ENCODE measurements at regions not wholly inside any gene's neighbourhood (a gene's known extent, or its start where the extent isn't known, plus 50 kb on each side); places are given as distances from the start of the nearest gene placed in this dataset.

DNA sequence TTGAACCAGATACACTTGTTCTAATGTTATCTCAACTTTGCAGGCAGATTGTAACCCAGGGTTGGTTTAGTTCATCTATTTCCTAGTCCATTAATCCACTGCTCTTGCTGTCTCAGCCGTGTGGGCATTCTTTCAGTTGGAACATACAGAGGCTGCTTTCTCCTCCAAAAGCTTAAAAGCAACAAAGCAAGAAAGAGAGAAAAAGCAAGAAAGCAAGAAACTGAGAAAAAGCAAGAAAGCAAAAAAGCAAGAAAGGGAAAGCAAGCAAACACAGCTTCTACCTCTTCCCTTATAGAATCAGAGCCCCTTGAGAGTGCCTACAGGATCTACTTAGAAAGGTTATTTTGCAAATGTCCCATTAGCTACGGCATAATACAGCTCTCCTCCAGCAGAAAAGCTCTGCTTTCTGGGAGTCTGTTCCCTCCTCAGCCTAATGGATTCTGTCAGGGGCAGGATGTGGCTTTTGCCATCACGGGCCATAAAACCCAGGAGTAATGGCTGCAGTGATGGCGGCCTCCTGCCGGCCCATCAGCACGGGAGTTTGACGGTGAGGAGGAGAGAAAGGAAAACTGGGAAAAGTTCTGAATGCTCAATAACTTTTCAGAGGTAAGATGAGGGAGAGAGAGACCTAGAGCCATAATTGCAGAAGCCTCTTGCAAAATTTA is 156.8 kb upstream of the JARID2 start:
- TF ChIP-seq OSR1 (CRISPR knock-in tag; IDR thresholded peaks at IDR 0.05) (no peak), ZFP30 (CRISPR knock-in tag; IDR thresholded peaks at IDR 0.05) (no peak), TOX (CRISPR knock-in tag; IDR thresholded peaks at IDR 0.05; ENCODE audit: borderline replicate concordance) (no peak), ARNTL (CRISPR knock-in tag; IDR thresholded peaks at IDR 0.05; ENCODE audit: borderline replicate concordance, low read depth) (no peak), ZFP3 (CRISPR knock-in tag; IDR thresholded peaks at IDR 0.05) (no peak), ZNF8 (CRISPR knock-in tag; IDR thresholded peaks at IDR 0.05) (no peak), ISL1 (CRISPR knock-in tag; IDR thresholded peaks at IDR 0.05) (no peak), GLIS3 (CRISPR knock-in tag; IDR thresholded peaks at IDR 0.05) (no peak), ESRRG (CRISPR knock-in tag; IDR thresholded peaks at IDR 0.05) (no peak), ZNF70 (CRISPR knock-in tag; IDR thresholded peaks at IDR 0.05) (no peak)
- TF ChIP-seq, protein P1, sequence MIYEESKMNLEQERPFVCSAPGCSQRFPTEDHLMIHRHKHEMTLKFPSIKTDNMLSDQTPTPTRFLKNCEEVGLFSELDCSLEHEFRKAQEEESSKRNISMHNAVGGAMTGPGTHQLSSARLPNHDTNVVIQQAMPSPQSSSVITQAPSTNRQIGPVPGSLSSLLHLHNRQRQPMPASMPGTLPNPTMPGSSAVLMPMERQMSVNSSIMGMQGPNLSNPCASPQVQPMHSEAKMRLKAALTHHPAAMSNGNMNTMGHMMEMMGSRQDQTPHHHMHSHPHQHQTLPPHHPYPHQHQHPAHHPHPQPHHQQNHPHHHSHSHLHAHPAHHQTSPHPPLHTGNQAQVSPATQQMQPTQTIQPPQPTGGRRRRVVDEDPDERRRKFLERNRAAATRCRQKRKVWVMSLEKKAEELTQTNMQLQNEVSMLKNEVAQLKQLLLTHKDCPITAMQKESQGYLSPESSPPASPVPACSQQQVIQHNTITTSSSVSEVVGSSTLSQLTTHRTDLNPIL (CRISPR knock-in tag; IDR thresholded peaks at IDR 0.05; ENCODE audit: low read depth) = no peak
- TF ChIP-seq, protein P2, sequence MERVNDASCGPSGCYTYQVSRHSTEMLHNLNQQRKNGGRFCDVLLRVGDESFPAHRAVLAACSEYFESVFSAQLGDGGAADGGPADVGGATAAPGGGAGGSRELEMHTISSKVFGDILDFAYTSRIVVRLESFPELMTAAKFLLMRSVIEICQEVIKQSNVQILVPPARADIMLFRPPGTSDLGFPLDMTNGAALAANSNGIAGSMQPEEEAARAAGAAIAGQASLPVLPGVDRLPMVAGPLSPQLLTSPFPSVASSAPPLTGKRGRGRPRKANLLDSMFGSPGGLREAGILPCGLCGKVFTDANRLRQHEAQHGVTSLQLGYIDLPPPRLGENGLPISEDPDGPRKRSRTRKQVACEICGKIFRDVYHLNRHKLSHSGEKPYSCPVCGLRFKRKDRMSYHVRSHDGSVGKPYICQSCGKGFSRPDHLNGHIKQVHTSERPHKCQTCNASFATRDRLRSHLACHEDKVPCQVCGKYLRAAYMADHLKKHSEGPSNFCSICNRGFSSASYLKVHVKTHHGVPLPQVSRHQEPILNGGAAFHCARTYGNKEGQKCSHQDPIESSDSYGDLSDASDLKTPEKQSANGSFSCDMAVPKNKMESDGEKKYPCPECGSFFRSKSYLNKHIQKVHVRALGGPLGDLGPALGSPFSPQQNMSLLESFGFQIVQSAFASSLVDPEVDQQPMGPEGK (CRISPR knock-in tag; IDR thresholded peaks at IDR 0.05; ENCODE audit: borderline replicate concordance) = no peak
- no peak for ATAC-seq

DNA sequence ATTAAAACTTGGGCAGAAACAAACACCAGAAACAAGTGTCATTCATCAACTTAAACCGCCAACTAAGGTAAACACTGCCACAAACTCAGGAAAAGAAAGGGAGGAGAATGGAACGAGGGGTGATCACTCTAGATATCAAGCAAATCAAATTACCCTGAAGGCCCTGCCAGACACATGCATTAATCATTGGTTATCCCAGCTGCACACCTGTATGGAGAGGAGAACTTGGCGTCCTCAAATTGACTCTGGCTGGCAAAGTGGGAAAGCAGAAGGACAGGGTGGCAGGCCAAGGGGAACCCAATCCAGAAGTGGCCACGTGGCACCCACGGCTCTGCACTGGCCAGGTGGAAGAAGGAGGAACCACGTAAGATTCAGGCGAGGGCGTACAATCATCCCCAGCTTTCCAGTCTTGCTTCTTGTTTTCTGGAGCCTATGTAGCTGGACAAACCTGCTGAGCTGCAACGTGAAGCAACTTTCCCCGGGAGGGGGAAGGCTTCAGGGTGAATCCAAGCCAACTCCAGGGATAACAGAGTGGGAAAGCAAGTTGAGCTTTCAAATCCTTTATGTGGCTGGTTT is 156.2 kb upstream of the JARID2 start:
- no peak for TF ChIP-seq ZNF8 (CRISPR knock-in tag; IDR thresholded peaks at IDR 0.05)
- TF ChIP-seq ZNF565 (CRISPR knock-in tag; conservative IDR thresholded peaks at IDR 0.05; ENCODE audit: low read depth) = no peak
- TF ChIP-seq GLIS3 (CRISPR knock-in tag; IDR thresholded peaks at IDR 0.05) = no peak
- no peak for TF ChIP-seq ZNF70 (CRISPR knock-in tag; IDR thresholded peaks at IDR 0.05)
- TF ChIP-seq RARB (CRISPR knock-in tag; IDR thresholded peaks at IDR 0.05) = no peak
- TF ChIP-seq, protein P3, sequence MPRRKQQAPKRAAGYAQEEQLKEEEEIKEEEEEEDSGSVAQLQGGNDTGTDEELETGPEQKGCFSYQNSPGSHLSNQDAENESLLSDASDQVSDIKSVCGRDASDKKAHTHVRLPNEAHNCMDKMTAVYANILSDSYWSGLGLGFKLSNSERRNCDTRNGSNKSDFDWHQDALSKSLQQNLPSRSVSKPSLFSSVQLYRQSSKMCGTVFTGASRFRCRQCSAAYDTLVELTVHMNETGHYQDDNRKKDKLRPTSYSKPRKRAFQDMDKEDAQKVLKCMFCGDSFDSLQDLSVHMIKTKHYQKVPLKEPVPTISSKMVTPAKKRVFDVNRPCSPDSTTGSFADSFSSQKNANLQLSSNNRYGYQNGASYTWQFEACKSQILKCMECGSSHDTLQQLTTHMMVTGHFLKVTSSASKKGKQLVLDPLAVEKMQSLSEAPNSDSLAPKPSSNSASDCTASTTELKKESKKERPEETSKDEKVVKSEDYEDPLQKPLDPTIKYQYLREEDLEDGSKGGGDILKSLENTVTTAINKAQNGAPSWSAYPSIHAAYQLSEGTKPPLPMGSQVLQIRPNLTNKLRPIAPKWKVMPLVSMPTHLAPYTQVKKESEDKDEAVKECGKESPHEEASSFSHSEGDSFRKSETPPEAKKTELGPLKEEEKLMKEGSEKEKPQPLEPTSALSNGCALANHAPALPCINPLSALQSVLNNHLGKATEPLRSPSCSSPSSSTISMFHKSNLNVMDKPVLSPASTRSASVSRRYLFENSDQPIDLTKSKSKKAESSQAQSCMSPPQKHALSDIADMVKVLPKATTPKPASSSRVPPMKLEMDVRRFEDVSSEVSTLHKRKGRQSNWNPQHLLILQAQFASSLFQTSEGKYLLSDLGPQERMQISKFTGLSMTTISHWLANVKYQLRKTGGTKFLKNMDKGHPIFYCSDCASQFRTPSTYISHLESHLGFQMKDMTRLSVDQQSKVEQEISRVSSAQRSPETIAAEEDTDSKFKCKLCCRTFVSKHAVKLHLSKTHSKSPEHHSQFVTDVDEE (CRISPR knock-in tag; IDR thresholded peaks at IDR 0.05) = no peak
- TF ChIP-seq, protein P4, sequence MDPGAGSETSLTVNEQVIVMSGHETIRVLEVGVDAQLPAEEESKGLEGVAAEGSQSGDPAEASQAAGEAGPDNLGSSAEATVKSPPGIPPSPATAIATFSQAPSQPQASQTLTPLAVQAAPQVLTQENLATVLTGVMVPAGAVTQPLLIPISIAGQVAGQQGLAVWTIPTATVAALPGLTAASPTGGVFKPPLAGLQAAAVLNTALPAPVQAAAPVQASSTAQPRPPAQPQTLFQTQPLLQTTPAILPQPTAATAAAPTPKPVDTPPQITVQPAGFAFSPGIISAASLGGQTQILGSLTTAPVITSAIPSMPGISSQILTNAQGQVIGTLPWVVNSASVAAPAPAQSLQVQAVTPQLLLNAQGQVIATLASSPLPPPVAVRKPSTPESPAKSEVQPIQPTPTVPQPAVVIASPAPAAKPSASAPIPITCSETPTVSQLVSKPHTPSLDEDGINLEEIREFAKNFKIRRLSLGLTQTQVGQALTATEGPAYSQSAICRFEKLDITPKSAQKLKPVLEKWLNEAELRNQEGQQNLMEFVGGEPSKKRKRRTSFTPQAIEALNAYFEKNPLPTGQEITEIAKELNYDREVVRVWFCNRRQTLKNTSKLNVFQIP (CRISPR knock-in tag; IDR thresholded peaks at IDR 0.05; ENCODE audit: borderline replicate concordance, low read depth) = no peak
- TF ChIP-seq, protein P5, sequence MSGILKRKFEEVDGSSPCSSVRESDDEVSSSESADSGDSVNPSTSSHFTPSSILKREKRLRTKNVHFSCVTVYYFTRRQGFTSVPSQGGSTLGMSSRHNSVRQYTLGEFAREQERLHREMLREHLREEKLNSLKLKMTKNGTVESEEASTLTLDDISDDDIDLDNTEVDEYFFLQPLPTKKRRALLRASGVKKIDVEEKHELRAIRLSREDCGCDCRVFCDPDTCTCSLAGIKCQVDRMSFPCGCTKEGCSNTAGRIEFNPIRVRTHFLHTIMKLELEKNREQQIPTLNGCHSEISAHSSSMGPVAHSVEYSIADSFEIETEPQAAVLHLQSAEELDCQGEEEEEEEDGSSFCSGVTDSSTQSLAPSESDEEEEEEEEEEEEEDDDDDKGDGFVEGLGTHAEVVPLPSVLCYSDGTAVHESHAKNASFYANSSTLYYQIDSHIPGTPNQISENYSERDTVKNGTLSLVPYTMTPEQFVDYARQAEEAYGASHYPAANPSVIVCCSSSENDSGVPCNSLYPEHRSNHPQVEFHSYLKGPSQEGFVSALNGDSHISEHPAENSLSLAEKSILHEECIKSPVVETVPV (CRISPR knock-in tag; IDR thresholded peaks at IDR 0.05) = no peak
- TF ChIP-seq ESRRG (CRISPR knock-in tag; IDR thresholded peaks at IDR 0.05) = no peak
- no peak for TF ChIP-seq ZFP3 (CRISPR knock-in tag; IDR thresholded peaks at IDR 0.05)
- TF ChIP-seq PPARA (CRISPR knock-in tag; IDR thresholded peaks at IDR 0.05; ENCODE audit: borderline replicate concordance) = no peak
- TF ChIP-seq SNAI2 (CRISPR knock-in tag; IDR thresholded peaks at IDR 0.05) = no peak
- TF ChIP-seq, protein P2 (CRISPR knock-in tag; IDR thresholded peaks at IDR 0.05; ENCODE audit: borderline replicate concordance) = no peak
- no peak for TF ChIP-seq OSR1 (CRISPR knock-in tag; IDR thresholded peaks at IDR 0.05)
- TF ChIP-seq TCF4 (CRISPR knock-in tag; IDR thresholded peaks at IDR 0.05; ENCODE audit: borderline replicate concordance) = no peak
- no peak for ATAC-seq
